Hindlimb muscle (tissue), 1 donor: ENCODE measurements at regions not wholly inside any gene's neighbourhood (a gene's known extent, or its start where the extent isn't known, plus 50 kb on each side); places are given as distances from the start of the nearest gene placed in this dataset.
"Not testable (repeated sequence)": the region's sequence is repeated elsewhere in the genome, so short reads cannot be mapped to it uniquely, and the experiment has no call there.

Source experiments
- DNase-seq: peaks from one replicate; pipeline ENCODE4 v3.0.0-alpha.2; 2013

GRCh38 chr5:106094839-106095238 is 1575.9 kb downstream of the EFNA5 start:
- DNase-seq, result no peak

GRCh38 chr5:106094204-106094607 is 1576.5 kb downstream of the EFNA5 start:
- DNase-seq, result peak; percentile 11

GRCh38 chr5:106093134-106093533 is 1577.6 kb downstream of the EFNA5 start:
- DNase-seq, result no peak

- DNase-seq, result no peak
These were observed 1578.3 kb downstream of the EFNA5 start for GRCh38 chr5:106092455-106092854.

- DNase-seq, result no peak
These were observed 1581.7 kb downstream of the EFNA5 start for GRCh38 chr5:106089073-106089472.

DNA sequence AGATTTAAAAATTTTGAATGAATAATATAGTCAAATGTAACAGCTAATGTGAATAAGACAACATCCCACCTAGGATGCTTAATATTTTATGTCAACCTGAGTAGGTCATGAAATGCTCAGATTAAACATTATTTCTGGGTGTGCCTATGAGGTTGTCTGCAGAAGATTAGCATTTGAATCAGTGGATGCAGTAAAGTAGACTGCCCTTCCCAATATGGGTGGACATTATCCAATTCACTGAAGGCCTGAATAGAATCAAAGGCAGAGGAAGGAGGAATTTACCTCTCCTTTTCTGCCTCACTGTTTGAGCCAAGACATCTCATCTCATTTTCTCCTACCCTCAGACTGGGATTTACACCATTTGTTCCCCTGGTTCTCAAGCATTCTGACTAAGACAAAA is 1582.3 kb downstream of the EFNA5 start:
- DNase-seq, result no peak

GRCh38 chr5:106086352-106086751 is 1584.4 kb downstream of the EFNA5 start:
- no peak for DNase-seq

GRCh38 chr5:106085556-106085955 is 1585.2 kb downstream of the EFNA5 start:
- no peak for DNase-seq

- DNase-seq, result no peak
These were observed 1585.6 kb downstream of the EFNA5 start for GRCh38 chr5:106085136-106085535.

DNA sequence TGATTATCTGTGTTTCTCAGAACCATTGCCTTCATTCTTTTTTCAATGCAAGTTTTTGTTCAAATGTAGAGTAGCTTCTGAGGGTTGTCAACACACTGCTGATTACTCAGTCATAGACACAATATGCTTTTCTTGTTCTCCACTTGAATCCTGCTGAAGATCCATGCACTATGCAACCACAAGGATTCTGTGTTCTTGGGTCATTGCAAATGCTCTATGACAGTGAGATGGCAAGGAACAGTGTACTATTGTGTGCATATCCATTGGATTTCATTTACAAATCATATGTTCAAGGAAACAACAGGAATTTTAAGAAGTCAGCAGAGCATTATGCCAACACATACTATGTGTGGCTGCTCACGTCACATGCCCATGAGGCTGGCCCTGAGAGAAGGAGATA is 1590.2 kb downstream of the EFNA5 start:
- no peak for DNase-seq

GRCh38 chr5:106076655-106077054 is 1594.1 kb downstream of the EFNA5 start:
- DNase-seq, result no peak

DNA sequence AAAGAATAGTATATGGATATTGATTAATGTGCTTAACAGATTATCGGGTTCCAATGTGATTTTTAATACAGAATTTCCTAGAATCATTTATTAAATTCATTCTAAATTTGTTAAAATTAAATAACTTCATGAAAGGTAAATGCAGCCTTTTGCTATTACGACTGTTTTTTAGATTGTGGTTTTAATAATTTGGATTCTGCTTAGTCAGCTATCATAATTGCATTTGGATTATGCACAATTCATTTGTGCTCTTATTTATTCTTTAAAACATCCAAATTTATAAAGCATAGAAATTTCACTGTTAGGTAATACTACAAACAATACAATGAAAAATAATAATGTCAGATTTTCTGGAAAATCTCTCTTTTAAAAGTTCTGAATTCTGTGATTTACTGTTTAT is 1598.5 kb downstream of the EFNA5 start:
- DNase-seq, result no peak

DNA sequence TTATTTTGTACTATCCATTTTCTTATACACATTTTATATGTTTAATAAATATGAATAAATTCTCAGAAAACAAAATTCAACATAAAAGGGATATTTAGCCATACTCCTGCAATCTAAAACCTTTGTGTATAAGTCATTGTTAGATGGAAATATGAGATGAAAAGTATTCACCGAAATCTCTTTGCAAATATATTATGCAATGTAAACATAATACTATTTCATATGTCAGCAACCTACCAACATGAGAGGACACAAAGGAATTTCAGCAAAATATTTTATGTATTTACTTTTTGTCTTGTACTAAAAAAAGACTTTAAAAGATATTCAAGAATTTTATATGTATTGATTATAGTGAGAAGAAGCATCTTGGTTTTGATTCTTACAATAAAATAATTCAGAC is 1623.4 kb downstream of the EFNA5 start:
- DNase-seq, result no peak

GRCh38 chr5:106032069-106032468 is 1638.7 kb downstream of the EFNA5 start:
- not testable (repeated sequence) for DNase-seq

DNA sequence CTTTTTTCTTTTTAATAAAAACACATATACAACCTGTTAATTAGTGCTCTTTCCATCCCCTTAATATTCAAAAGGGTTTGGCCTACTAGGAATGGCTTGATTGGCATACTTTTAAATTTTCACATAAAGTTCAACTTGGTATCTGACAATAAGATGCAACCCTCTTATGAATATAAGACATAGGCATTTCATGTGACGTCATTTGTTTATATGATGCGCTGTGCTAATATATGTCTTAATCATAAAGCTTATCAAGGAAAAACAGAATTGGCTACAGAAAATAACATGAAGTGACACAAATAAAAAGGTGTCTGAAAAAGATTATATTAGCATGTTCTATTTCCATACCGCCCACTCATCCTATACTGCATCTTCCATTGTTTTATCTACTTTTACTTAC is 1642.4 kb downstream of the EFNA5 start:
- no peak for DNase-seq

GRCh38 chr5:106020894-106021293 is 1649.8 kb downstream of the EFNA5 start:
- no peak for DNase-seq

DNA sequence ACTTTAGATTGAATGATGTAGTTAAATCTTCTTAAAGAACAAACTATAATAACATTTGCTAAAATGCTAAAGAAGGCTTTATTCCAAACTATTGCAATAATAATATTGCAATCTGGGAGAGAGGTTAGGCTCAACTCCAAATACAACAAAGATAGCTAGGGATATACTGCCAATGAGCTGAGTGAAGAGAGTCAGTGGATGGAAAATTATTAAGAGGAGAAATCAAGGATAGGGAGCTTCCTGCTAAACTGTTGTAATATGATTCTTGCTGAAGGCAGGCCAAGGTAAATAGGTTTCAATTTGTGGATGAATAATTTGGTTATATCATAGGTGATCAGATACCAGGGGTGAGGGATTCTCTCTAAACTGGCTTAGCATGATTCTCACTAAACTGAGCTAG is 1651.5 kb downstream of the EFNA5 start:
- peak; percentile 32 for DNase-seq

DNA sequence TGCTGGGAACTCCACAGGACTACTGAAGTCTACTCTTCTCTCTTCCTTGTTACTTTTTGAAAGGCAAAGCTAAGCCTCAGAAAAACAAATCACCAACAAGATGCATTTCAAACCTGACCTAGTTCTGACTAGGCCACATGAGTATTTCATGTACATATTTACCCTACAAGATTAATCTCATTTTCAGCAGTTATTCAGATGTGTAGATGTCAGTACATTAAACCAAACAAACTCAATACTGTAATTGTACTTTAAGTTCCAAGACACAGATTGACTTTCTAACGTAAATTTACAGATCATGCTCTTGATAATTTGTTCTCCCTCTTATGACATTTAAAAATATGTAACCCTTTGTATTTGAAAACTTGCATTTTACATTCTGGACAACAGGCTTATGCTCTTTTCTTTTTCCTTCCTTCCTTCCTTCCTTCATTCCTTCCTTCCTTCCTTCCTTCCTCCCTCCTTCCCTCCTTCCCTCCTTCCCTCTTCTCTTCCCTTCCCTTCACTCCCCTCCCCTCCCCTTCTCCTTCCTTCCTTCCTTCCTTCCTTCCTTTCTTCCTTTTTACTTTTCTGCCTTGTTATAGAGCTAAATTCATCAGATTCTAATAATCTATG is 1653.4 kb downstream of the EFNA5 start:
- no peak for DNase-seq

- no peak for DNase-seq
These were observed 1656.5 kb downstream of the EFNA5 start for GRCh38 chr5:106014262-106014661.

DNA sequence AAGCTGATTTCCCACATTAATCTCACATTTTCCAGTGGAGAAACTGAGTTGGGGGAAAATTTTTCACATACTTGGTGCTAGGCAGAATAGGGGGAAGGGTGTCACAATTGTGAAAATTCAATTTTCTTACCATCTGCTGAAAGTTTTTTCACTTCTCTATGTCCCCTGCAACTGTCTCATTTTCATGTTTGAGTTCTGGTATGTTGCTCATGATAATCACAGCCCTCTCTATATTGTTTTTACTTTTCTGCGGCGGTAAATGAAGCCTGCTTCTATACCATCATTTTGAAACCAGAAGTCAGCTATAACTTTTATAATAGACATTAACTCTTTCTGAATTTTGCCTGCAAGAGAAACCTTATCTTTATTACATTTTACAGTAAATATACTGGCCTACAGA is 1664.5 kb downstream of the EFNA5 start:
- no peak for DNase-seq

DNA sequence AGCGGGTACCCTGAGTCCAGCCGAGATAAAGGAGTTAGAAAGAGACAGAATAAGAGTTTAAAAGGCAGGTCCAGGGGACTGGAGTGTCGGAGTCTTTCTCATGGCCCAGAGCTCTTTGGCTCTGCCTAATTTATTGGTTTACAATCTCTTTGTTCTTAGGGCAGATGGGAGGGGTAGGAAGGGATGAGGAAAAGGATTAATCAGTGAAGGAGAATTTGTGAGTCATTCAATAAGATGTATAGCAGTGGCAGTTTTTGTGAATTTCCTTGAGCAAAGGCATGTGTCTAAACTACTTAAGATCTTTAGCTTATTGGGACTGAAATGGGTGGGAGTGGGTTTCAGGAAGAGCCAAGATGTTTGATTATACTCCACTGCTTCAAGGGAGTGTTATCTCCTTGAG is 1671.7 kb downstream of the EFNA5 start:
- not testable (repeated sequence) for DNase-seq

DNA sequence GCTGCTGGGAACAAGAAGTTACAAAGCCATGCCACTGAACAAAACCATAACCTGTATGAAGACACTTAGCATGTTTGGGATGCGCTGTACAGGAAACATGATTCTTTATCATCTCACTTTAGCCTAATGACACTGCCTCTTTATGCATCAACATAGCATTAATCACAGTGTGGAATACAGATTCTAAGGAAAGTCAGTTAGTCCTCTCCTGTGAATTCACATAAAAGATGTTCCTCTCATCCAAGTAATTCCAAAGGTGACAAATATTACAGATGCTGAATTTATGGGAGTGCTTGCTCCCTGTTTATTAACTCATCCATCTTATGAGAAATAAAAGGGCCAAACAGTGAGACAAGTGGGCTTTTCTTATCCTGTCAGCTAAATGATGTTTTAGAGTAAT is 1677.7 kb downstream of the EFNA5 start:
- DNase-seq, result no peak

GRCh38 chr5:105982526-105982925 is 1688.2 kb downstream of the EFNA5 start:
- no peak for DNase-seq

DNA sequence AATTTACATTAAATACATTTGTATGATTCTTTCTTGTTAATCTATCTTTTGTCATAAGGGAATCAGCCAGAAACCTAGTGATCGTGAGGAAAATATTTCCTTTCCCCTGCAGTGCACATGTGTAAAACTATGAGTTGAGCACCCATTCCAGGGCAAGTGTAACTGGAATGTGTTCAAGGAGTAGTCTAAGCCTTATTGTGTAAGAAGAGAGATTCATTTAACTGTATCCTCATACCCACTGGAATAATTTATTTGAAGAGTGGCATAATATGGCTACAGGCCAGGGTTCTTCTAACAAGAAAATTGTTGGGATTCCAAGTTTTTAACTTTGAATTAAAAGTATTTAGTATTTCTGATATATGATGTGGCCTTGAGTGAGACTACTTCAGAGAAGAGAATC is 1692.7 kb downstream of the EFNA5 start:
- DNase-seq, result no peak

GRCh38 chr5:105977163-105977562 is 1693.6 kb downstream of the EFNA5 start:
- no peak for DNase-seq
